Prostate gland (tissue), 2 donors: ENCODE measurements at regions not wholly inside any gene's neighbourhood (a gene's known extent, or its start where the extent isn't known, plus 50 kb on each side); places are given as distances from the start of the nearest gene placed in this dataset.

Source experiments
- DNase-seq: peaks from one replicate; pipeline ENCODE4 v3.0.0-alpha.2; 2019; ENCODE audit warnings: low spot score
- H3K27ac ChIP-seq, 2 donors: fragments of 200-600 bp; sonication (generic); 2 replicates each; pipeline ENCODE4 v1.5.1; 2017 to 2019
- H3K27me3 ChIP-seq: fragments of 200-600 bp; sonication (generic); replicated peaks from 2 replicates; pipeline ENCODE4 v1.5.1; 2019; ENCODE audit not compliant: insufficient read depth
- H3K36me3 ChIP-seq, 2 donors: fragments of 200-600 bp; sonication (generic); 1 replicate in 1 of 2; 2 replicates in 1 of 2; pipeline versions ENCODE4 v1.5.1 to v1.8.1; 2017 to 2019
- H3K4me1 ChIP-seq: fragments of 200-600 bp; sonication (generic); replicated peaks from 2 replicates; pipeline ENCODE4 v1.5.1; 2019
- H3K4me3 ChIP-seq, 2 donors: fragments of 200-600 bp; sonication (generic); 2 replicates each; pipeline ENCODE4 v1.5.1; 2017 to 2019
- H3K9me3 ChIP-seq: fragments of 200-600 bp; sonication (generic); 2 replicates; pipeline ENCODE4 v1.5.1; 2017
- POLR2A ChIP-seq: fragments of 450-650 bp; IDR thresholded peaks from one replicate; pipeline ENCODE4 v1.6.1; 2016; ENCODE audit warnings: antibody characterized with exemption, mild to moderate bottlenecking
- POLR2AphosphoS5 ChIP-seq: sonication (generic); formaldehyde crosslinking; IDR thresholded peaks from one replicate; pipeline ENCODE4 v1.6.1; 2017; ENCODE audit warnings: antibody characterized with exemption
- WGBS: methylation state at CpG from one replicate; pipeline ENCODE4 v1.1.5; 2018; 5-methylcytosine and 5-hydroxymethylcytosine counted together
- intact Hi-C: fragments of 100-400 bp; cut with DNase I; formaldehyde crosslinking; loops from one replicate; pipeline ENCODE4 v1.14.2; 2022
- TF ChIP-seq, protein P1 (sequence below), 4 experiments: fragments of 200-600 bp in 2 of 4; fragments of 450-650 bp in 2 of 4; sonication (generic) in 2 of 4; IDR thresholded peaks; 1 replicate in 3 of 4; 2 replicates in 1 of 4; pipeline ENCODE4 v1.5.1; 2016 to 2019; ENCODE audit warnings: antibody characterized with exemption in 4 of 4, mild to moderate bottlenecking in 2 of 4, moderate library complexity in 2 of 4

DNA sequence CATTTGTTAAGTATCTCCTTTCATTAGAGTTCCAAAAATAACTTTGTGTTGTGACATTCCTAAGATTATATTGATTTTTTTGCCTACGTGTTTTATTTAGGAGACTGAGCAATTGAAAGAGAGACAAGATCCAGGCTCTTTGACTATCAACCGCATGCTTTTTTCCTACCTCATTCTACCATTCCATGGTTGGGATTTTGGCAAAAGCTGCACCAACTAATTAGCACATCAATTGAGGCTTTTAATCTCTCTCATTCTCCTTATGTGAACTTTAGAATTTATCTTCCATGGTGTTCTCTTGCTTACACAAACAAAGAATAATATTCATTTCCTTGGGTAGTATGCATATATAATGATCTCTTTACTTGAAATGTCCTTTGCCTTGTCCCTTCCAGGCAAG is 338.7 kb upstream of the SMC2 start:
- intact Hi-C loops, result no loop called here
- H3K9me3 ChIP-seq, result no peaks in the 10 kb centered on the region
- 79% methylated on average over 2 of the region's 2 CpGs for WGBS

DNA sequence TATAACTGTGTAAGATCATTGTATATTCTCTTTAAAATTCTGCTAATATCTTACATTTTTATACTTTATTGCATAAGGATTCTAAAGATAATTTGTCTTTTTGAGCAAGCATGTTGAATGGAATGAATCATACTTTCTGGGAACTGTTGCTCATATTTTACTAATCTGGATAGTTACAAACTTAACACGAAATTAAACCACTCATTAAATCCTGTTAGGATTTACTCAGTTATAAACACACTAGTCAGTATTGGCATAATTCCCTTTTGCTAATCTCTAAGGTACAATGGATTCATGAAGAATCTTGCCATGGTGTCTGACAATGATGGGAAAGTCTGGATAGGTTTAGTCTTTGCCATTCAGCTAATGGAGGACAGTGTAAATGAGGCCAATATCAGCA is 338.1 kb upstream of the SMC2 start:
- H3K4me3 ChIP-seq, result no peak overlapping the region
- DNase-seq, result no peak

More for the DNA sequence above, 338.7 kb upstream of the SMC2 start:
- Histone ChIP-seq H3K4me1 (no peaks in the 10 kb centered on the region), H3K36me3 (no peaks in the 10 kb centered on the region), H3K4me3 (no peak overlapping the region), H3K27ac (no peak overlapping the region), H3K27me3 (no peaks in the 10 kb centered on the region)
- TF ChIP-seq POLR2AphosphoS5 (no peak), POLR2A (no peak)
- TF ChIP-seq, protein P1, sequence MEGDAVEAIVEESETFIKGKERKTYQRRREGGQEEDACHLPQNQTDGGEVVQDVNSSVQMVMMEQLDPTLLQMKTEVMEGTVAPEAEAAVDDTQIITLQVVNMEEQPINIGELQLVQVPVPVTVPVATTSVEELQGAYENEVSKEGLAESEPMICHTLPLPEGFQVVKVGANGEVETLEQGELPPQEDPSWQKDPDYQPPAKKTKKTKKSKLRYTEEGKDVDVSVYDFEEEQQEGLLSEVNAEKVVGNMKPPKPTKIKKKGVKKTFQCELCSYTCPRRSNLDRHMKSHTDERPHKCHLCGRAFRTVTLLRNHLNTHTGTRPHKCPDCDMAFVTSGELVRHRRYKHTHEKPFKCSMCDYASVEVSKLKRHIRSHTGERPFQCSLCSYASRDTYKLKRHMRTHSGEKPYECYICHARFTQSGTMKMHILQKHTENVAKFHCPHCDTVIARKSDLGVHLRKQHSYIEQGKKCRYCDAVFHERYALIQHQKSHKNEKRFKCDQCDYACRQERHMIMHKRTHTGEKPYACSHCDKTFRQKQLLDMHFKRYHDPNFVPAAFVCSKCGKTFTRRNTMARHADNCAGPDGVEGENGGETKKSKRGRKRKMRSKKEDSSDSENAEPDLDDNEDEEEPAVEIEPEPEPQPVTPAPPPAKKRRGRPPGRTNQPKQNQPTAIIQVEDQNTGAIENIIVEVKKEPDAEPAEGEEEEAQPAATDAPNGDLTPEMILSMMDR (IDR thresholded peaks at IDR 0.05), result no peak
- no peak for DNase-seq

DNA sequence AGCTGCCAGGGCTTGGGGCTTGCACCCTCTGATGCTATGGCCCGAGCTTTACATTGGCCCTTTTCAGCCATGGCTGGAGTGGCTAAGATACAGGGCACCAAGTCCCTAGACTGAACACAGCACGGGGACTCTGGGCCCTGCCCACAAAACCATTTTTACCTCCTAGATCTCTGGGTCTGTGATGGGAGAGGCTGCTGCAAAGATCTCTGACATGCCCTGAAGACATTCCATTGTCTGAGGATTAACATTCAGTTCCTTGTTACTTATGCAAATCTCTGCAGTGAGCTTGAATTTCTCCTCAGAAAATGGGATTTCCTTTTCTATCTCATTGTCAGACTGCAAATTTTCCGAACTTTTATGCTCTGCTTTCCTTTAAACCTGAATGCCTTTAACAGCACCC is 337.0 kb upstream of the SMC2 start:
- WGBS, result 76% methylated on average over 3 of the region's 3 CpGs
- intact Hi-C loops, result no loop called here
- TF ChIP-seq, protein P1 (IDR thresholded peaks at IDR 0.05), result no peak
- TF ChIP-seq POLR2A (no peak), POLR2AphosphoS5 (no peak)
- Histone ChIP-seq H3K9me3 (no peaks in the 10 kb centered on the region), H3K27me3 (no peaks in the 10 kb centered on the region), H3K4me1 (no peaks in the 10 kb centered on the region), H3K4me3 (no peak overlapping the region), H3K27ac (no peak overlapping the region), H3K36me3 (no peaks in the 10 kb centered on the region)
- DNase-seq, result no peak

More for the DNA sequence above, 338.1 kb upstream of the SMC2 start:
- intact Hi-C loops, result no loop called here
- Histone ChIP-seq H3K4me1 (no peaks in the 10 kb centered on the region), H3K27me3 (no peaks in the 10 kb centered on the region), H3K9me3 (no peaks in the 10 kb centered on the region), H3K36me3 (no peaks in the 10 kb centered on the region), H3K27ac (no peak overlapping the region)
- TF ChIP-seq, protein P1 (IDR thresholded peaks at IDR 0.05), result no peak
- no peak for TF ChIP-seq POLR2A
- TF ChIP-seq POLR2AphosphoS5, result no peak
- 36% methylated on average over 1 of the region's 1 CpG for WGBS

DNA sequence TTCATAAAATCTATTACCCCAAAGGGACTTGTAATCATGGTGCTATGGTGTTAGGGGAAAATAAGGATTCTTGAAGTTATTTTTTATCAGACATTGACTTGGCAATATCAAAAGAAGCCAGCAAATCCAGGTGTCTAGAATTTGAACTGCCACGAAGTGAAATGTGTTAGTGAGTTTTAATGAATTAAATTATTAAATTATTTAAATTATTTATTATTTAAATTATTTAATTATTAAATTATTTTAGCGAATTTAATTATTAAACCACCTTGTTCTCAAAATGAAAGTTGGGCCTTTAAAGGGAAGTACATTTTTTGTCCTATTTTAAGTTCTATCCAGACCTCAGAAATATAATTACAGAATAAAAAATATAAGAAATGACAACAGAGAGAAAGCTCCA is 332.6 kb upstream of the SMC2 start:
- TF ChIP-seq POLR2A, result no peak
- no peak for TF ChIP-seq POLR2AphosphoS5
- TF ChIP-seq, protein P1 (IDR thresholded peaks at IDR 0.05), result no peak
- no peak for DNase-seq
- no peaks in the 10 kb centered on the region for H3K9me3 ChIP-seq

DNA sequence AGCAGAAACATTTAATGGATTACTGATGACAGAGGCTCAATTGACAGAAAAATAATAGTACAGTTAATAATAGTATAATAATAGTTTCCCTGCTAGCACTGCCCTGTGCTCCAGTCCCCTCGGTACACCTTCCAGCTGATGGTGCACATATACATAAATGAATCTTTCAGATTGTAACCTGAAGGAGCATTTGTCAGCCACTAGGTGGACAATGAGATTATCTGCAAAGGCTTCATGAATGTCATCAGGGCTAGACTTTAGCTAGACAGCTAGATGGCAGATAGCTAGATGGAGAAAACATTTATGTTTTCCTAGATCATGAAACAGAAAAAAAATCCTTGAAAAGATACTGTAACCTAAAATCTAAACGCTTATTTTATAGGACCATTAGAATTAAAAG is 304.4 kb upstream of the SMC2 start:
- H3K27ac ChIP-seq, result no peak overlapping the region
- H3K27me3 ChIP-seq, result no peaks in the 10 kb centered on the region
- no peak for DNase-seq
- TF ChIP-seq POLR2AphosphoS5, result no peak
- TF ChIP-seq, protein P1 (IDR thresholded peaks at IDR 0.05), result peak in 2 of 4 experiments; percentile 17 to 26
- no peaks in the 10 kb centered on the region for H3K9me3 ChIP-seq
- no peaks in the 10 kb centered on the region for H3K36me3 ChIP-seq
- no peaks in the 10 kb centered on the region for H3K4me1 ChIP-seq
- no peak overlapping the region for H3K4me3 ChIP-seq
- intact Hi-C loops, result no loop called here
- WGBS, result 72% methylated on average over 2 of the region's 2 CpGs

More for the DNA sequence above, 332.6 kb upstream of the SMC2 start:
- Histone ChIP-seq H3K36me3 (no peaks in the 10 kb centered on the region), H3K27ac (no peak overlapping the region), H3K27me3 (no peaks in the 10 kb centered on the region), H3K4me1 (no peaks in the 10 kb centered on the region), H3K4me3 (no peak overlapping the region)
- 74% methylated on average over 2 of the region's 2 CpGs for WGBS
- intact Hi-C loops, result no loop called here
